Neutrophil (primary cell): ENCODE measurements at regions not wholly inside any gene's neighbourhood (a gene's known extent, or its start where the extent isn't known, plus 50 kb on each side); places are given as distances from the start of the nearest gene placed in this dataset.
"Not testable (repeated sequence)": the region's sequence is repeated elsewhere in the genome, so short reads cannot be mapped to it uniquely, and the experiment has no call there.

Experiments
- H3K27ac ChIP-seq: fragments of 200-600 bp; sonication (generic); 2 replicates; pipeline ENCODE4 v1.5.1; 2016; ENCODE audit warnings: mild to moderate bottlenecking, moderate library complexity
- H3K27me3 ChIP-seq: fragments of 200-600 bp; sonication (generic); 2 replicates; pipeline ENCODE4 v1.6.0; 2016; ENCODE audit warnings: mild to moderate bottlenecking
- H3K36me3 ChIP-seq: fragments of 200-600 bp; sonication (generic); 2 replicates; pipeline ENCODE4 v1.5.1; 2017
- H3K4me1 ChIP-seq, 2 experiments: fragments of 200-600 bp in 1 of 2; sonication (generic) in 1 of 2; 1 replicate in 1 of 2; 2 replicates in 1 of 2; pipeline versions ENCODE4 v1.5.1 to v1.6.1; 2013 to 2016; ENCODE audit warnings: low read depth in 1 of 2, low read length in 1 of 2, mild to moderate bottlenecking in 1 of 2, moderate library complexity in 1 of 2; ENCODE audit not compliant: control insufficient read depth in 1 of 2, insufficient read depth in 1 of 2
- H3K4me3 ChIP-seq, 2 experiments: fragments of 200-600 bp in 1 of 2; sonication (generic) in 1 of 2; 1 replicate in 1 of 2; 2 replicates in 1 of 2; pipeline ENCODE4 v1.5.1; 2013 to 2016; ENCODE audit warnings: low read depth in 1 of 2, low read length in 1 of 2, mild to moderate bottlenecking in 1 of 2, moderate library complexity in 1 of 2
- H3K9me3 ChIP-seq: fragments of 200-600 bp; sonication (generic); 2 replicates; pipeline ENCODE4 v1.5.1; 2016
- TF ChIP-seq, protein P1 (sequence below): fragments of 200-600 bp; sonication (generic); IDR thresholded peaks from 2 replicates; pipeline ENCODE4 v1.5.1; 2016; ENCODE audit warnings: antibody characterized with exemption

DNA sequence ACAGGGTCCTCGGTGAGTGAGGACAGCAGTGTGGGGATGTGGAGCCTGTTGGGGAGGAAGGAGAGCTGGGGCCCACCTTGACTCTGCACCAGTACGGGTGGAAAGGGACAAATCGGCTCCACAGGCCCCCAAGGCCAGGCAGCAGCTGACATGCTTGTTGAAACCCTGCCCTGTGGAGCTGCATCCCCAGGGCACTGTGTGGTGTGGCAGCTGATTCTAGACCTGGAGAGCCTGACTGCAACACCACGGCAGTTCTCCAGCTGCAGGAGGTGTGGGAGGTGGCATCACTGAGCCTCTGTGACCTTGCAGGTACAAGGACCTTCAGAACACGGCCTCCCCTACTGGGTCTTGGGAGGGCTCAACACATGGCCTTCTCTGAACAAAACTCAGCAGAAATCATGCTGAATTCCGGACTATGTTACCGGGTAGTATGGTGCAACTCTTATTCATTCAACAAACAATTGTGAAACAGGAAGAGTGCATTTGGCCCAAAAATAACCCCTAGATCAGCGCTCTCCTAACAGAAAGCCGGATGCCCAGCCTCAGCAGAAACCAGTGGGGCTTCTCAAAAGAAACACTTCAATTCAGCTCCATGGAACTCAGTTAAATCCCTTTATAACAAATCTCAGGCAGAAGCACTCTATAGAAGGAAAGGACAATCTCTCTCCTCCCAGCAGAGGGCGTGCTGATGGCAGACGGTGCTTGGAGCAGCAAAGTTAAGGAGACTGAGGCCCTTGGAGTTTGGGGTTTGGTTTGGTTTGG lies 104.4 kb upstream of the SALL3 start:
- H3K27me3 ChIP-seq = peaks cover 19% of the 10 kb centered on the region

GRCh38 chr18:78875778-78876650 lies 103.6 kb upstream of the SALL3 start:
- H3K36me3 ChIP-seq = no peaks in the 10 kb centered on the region
- no peak overlapping the region for H3K27ac ChIP-seq
- TF ChIP-seq, protein P1, sequence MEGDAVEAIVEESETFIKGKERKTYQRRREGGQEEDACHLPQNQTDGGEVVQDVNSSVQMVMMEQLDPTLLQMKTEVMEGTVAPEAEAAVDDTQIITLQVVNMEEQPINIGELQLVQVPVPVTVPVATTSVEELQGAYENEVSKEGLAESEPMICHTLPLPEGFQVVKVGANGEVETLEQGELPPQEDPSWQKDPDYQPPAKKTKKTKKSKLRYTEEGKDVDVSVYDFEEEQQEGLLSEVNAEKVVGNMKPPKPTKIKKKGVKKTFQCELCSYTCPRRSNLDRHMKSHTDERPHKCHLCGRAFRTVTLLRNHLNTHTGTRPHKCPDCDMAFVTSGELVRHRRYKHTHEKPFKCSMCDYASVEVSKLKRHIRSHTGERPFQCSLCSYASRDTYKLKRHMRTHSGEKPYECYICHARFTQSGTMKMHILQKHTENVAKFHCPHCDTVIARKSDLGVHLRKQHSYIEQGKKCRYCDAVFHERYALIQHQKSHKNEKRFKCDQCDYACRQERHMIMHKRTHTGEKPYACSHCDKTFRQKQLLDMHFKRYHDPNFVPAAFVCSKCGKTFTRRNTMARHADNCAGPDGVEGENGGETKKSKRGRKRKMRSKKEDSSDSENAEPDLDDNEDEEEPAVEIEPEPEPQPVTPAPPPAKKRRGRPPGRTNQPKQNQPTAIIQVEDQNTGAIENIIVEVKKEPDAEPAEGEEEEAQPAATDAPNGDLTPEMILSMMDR = no peak
- H3K27me3 ChIP-seq = peaks cover 19% of the 10 kb centered on the region
- no peaks in the 10 kb centered on the region for H3K9me3 ChIP-seq
- peaks cover 10% of the 10 kb centered on the region in 2 experiments for H3K4me1 ChIP-seq
- H3K4me3 ChIP-seq = no peak overlapping the region

More for the DNA sequence above, 104.4 kb upstream of the SALL3 start:
- H3K4me3 ChIP-seq = no peak overlapping the region
- TF ChIP-seq, protein P1 = no peak
- no peaks in the 10 kb centered on the region for H3K9me3 ChIP-seq
- no peaks in the 10 kb centered on the region for H3K36me3 ChIP-seq
- no peak overlapping the region for H3K27ac ChIP-seq
- H3K4me1 ChIP-seq = peaks cover 10% of the 10 kb centered on the region in 2 experiments

DNA sequence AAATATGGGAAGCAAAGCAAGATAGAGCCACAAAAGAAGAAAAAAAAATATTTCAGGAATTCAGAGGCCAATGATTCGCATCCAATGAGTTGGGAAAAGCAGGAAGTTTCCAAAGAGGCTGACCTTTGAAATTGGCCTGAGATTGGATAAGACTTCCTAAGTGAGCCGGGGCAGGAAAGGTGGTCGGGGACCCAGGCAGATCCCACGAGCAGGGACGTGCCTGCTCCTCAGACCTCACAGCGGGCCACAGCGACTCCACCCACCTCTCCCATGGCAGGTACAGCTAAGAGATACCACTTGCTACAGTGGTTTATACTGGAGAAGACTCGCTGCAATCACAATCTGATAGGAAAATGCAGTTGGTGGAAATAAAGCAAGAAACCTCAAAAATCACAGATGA lies 102.8 kb upstream of the SALL3 start:
- H3K9me3 ChIP-seq = no peaks in the 10 kb centered on the region
- peaks cover 10% of the 10 kb centered on the region in 2 experiments for H3K4me1 ChIP-seq
- peaks cover 13% of the 10 kb centered on the region for H3K27me3 ChIP-seq
- no peak overlapping the region for H3K27ac ChIP-seq
- H3K36me3 ChIP-seq = no peaks in the 10 kb centered on the region
- TF ChIP-seq, protein P1 = no peak
- H3K4me3 ChIP-seq = no peak overlapping the region

GRCh38 chr18:78878335-78878734 lies 101.3 kb upstream of the SALL3 start:
- Histone ChIP-seq H3K4me1 (peaks cover 10% of the 10 kb centered on the region in 2 experiments), H3K4me3 (no peak overlapping the region), H3K27me3 (peaks cover 8% of the 10 kb centered on the region), H3K27ac (no peak overlapping the region), H3K9me3 (no peaks in the 10 kb centered on the region), H3K36me3 (no peaks in the 10 kb centered on the region)
- TF ChIP-seq, protein P1 = no peak

GRCh38 chr18:78879072-78879883 lies 100.3 kb upstream of the SALL3 start:
- not testable (repeated sequence) for H3K27ac ChIP-seq, H3K4me3 ChIP-seq, H3K9me3 ChIP-seq

More at GRCh38 chr18:78879072-78879883, 100.3 kb upstream of the SALL3 start:
- H3K4me1 ChIP-seq, H3K36me3 ChIP-seq, H3K27me3 ChIP-seq: not testable (repeated sequence)
